BE2C (cell line): ENCODE measurements at regions not wholly inside any gene's neighbourhood (a gene's known extent, or its start where the extent isn't known, plus 50 kb on each side); places are given as distances from the start of the nearest gene placed in this dataset.
"Not testable (repeated sequence)": the region's sequence is repeated elsewhere in the genome, so short reads cannot be mapped to it uniquely, and the experiment has no call there.

Source experiments
- DNase-seq: peaks from one replicate; pipeline ENCODE4 v3.0.0-alpha.2; 2020
- H3K27me3 ChIP-seq: fragments of 250-450 bp; sonication (Bioruptor Pico); 2 replicates; pipeline ENCODE4 v1.5.1; 2020; ENCODE audit warnings: mild to moderate bottlenecking
- H3K36me3 ChIP-seq: fragments of 250-450 bp; sonication (Bioruptor Pico); 2 replicates; pipeline ENCODE4 v1.5.1; 2020; ENCODE audit warnings: mild to moderate bottlenecking
- H3K4me1 ChIP-seq: fragments of 250-450 bp; sonication (Bioruptor Pico); 2 replicates; pipeline ENCODE4 v1.5.1; 2020
- H3K4me3 ChIP-seq: 2 replicates; pipeline ENCODE4 v1.5.1; 2011; ENCODE audit warnings: low read depth, low read length
- H3K9me3 ChIP-seq: fragments of 250-450 bp; sonication (Bioruptor Pico); 2 replicates; pipeline ENCODE4 v1.5.1; 2020
- TF ChIP-seq, protein P1 (sequence below): IDR thresholded peaks from 2 replicates; pipeline ENCODE4 v1.5.1; 2012; ENCODE audit warnings: mild to moderate bottlenecking, low read depth, low read length

DNA sequence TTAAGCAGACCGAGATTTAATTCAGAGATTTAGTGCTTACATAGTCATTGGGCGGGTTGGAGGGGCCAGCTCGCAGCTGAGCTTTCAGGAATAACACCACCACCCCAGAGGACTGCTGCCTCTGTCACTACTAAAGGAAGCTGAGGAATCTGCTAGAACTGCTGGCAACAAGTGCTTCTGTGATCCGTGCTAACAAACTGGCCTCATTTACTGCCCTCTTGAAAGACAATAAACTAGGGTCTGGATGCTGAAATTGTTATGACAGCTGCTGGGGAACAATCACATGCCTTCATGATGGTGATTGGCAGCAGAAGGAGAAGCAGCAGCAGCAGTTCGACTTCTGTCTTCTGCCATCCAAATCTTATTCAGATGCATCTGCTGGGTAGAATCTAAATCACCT lies 285.5 kb upstream of the TAC1 start:
- no peak for DNase-seq
- TF ChIP-seq, protein P1, sequence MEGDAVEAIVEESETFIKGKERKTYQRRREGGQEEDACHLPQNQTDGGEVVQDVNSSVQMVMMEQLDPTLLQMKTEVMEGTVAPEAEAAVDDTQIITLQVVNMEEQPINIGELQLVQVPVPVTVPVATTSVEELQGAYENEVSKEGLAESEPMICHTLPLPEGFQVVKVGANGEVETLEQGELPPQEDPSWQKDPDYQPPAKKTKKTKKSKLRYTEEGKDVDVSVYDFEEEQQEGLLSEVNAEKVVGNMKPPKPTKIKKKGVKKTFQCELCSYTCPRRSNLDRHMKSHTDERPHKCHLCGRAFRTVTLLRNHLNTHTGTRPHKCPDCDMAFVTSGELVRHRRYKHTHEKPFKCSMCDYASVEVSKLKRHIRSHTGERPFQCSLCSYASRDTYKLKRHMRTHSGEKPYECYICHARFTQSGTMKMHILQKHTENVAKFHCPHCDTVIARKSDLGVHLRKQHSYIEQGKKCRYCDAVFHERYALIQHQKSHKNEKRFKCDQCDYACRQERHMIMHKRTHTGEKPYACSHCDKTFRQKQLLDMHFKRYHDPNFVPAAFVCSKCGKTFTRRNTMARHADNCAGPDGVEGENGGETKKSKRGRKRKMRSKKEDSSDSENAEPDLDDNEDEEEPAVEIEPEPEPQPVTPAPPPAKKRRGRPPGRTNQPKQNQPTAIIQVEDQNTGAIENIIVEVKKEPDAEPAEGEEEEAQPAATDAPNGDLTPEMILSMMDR: no peak
- H3K27me3 ChIP-seq: no peaks in the 10 kb centered on the region
- no peaks in the 10 kb centered on the region for H3K36me3 ChIP-seq
- H3K4me1 ChIP-seq: no peaks in the 10 kb centered on the region
- H3K4me3 ChIP-seq: no peak overlapping the region
- H3K9me3 ChIP-seq: no peaks in the 10 kb centered on the region

DNA sequence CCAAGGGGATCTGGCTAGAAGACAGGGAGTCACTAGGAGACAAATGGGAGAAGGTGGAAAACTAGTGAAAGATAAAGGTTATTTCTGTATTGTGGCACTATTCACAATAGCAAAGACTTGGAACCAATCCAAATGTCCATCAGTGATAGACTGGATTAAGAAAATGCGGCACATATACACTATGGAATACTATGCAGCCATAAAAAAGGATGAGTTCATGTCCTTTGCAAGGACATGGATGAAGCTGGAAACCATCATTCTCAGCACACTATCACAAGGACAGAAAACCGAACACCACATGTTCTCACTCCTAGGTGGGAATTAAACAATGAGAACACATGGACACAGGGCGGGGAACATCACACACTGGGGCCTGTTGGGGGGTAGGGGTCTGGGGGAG lies 282.4 kb upstream of the TAC1 start:
- H3K36me3 ChIP-seq, H3K27me3 ChIP-seq, H3K9me3 ChIP-seq, H3K4me1 ChIP-seq, H3K4me3 ChIP-seq, DNase-seq: not testable (repeated sequence)

DNA sequence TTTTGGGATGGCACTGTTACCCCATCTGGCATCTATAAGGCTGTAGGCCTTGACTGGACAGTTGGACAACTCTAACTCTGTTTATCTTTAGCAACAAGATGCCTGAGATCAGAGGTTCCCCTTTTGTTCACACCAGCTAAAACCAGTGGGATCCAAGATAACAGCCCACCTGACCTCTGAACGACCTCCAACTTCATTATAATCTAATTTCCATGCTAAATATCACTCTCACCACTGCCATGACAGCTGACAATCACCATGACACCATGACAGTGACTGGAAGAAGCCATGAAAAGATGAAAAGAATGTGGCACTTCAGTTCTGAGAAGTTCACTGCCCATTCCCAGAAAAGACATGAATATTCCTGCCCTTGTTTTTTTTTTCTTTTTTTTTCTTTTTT lies 281.4 kb upstream of the TAC1 start:
- no peaks in the 10 kb centered on the region for H3K9me3 ChIP-seq
- no peaks in the 10 kb centered on the region for H3K4me1 ChIP-seq
- H3K36me3 ChIP-seq: no peaks in the 10 kb centered on the region
- no peak overlapping the region for H3K4me3 ChIP-seq
- no peak for DNase-seq
- TF ChIP-seq, protein P1: no peak
- no peaks in the 10 kb centered on the region for H3K27me3 ChIP-seq

DNA sequence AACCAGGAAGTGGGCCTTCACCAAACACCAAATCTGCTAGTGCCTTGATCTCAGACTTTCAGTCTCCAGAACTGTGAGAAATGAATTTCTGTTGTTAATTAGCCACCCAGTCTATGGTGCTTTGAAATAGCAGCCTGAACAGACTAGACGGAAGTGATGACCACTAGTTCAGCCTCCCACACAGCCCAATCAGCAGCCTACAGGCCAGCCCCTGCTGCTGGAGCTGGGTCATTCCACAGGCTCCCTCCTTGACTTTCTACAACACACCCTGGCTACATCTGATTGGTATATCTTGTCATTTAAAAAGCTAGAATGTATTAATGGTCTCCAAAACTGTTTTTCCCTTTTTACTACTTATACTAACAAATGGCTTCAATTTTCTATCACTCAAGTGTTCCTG lies 277.2 kb upstream of the TAC1 start:
- TF ChIP-seq, protein P1: no peak
- H3K36me3 ChIP-seq: no peaks in the 10 kb centered on the region
- no peaks in the 10 kb centered on the region for H3K27me3 ChIP-seq
- no peak for DNase-seq
- H3K4me3 ChIP-seq: no peak overlapping the region
- H3K9me3 ChIP-seq: no peaks in the 10 kb centered on the region
- no peaks in the 10 kb centered on the region for H3K4me1 ChIP-seq

DNA sequence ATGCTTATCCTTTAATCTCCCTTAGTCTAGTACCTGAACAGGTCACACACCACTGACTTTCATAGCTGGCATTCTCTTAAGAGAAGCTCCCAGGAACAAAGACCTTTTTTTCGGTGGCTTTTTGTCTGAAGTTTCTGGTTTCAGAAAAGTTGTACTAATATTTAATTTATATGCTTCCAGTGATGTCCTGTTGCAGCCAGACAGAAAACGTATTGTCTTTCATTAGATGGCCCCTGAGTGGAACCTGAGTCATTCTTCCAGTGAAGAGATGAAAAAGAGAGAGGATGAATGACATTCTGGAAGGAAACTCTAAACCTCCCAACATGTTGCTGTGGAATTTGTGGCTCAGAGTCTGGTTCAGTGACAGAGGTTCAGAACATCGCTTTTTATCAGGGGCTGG lies 274.8 kb upstream of the TAC1 start:
- H3K27me3 ChIP-seq: no peaks in the 10 kb centered on the region
- H3K4me3 ChIP-seq: no peak overlapping the region
- no peak for DNase-seq
- no peaks in the 10 kb centered on the region for H3K36me3 ChIP-seq
- no peaks in the 10 kb centered on the region; the same call in 1 of the 2 replicates for H3K9me3 ChIP-seq
- TF ChIP-seq, protein P1: no peak
- H3K4me1 ChIP-seq: no peaks in the 10 kb centered on the region

DNA sequence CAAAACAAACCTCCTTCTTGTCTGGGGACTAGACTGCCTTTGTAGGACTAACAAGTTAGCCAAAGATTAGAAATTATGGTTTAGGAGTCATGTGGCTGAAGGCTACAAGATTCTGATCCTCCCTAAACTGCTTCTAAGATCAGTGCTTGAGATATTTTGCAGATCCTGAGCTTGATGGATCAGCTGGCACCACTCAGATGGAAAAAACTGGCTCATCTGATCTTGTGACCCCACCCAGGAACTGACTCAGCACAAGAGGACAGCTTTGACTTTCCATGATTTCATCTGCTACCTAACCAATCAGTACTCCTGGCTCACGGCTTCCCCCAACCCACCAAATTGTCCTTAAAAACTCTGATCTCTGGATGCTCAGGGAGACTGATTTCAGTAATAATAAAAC lies 271.5 kb upstream of the TAC1 start:
- H3K36me3 ChIP-seq: no peaks in the 10 kb centered on the region
- TF ChIP-seq, protein P1: no peak

DNA sequence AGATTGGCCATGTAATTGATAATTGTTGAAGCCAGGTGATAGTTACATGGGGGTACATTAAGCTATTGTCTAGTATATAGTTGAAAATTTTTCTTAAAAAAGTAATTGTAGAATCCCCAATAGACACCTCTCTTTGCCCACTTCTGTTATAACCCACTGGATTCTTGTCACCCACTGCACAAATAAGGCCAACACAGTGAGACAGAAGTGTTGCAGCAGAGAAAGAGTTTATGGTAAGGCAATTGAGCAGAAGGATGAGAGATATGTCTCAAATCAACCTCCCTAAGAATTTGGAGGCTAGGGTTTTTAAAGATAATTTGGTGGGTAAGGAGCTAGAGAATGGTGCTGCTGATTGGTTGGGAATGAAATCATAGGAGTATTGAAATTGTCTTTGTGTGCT lies 270.3 kb upstream of the TAC1 start:
- DNase-seq: no peak
- no peaks in the 10 kb centered on the region for H3K36me3 ChIP-seq
- no peaks in the 10 kb centered on the region for H3K27me3 ChIP-seq
- no peaks in the 10 kb centered on the region; the same call in 1 of the 2 replicates for H3K9me3 ChIP-seq
- TF ChIP-seq, protein P1: no peak
- no peak overlapping the region for H3K4me3 ChIP-seq
- no peaks in the 10 kb centered on the region for H3K4me1 ChIP-seq

More for the DNA sequence above, 271.5 kb upstream of the TAC1 start:
- Histone ChIP-seq H3K9me3 (no peaks in the 10 kb centered on the region; the same call in 1 of the 2 replicates), H3K4me3 (no peak overlapping the region), H3K4me1 (no peaks in the 10 kb centered on the region), H3K27me3 (no peaks in the 10 kb centered on the region)
- DNase-seq: no peak
